Sigmoid colon (tissue), 6 donors: ENCODE measurements at regions not wholly inside any gene's neighbourhood (a gene's known extent, or its start where the extent isn't known, plus 50 kb on each side); places are given as distances from the start of the nearest gene placed in this dataset.

Experiments used
- DNase-seq: peaks from one replicate; pipeline ENCODE4 v3.0.0-alpha.2; 2019
- H3K27ac ChIP-seq, 4 donors: fragments of 200-600 bp; sonication (generic); one replicate each; pipeline ENCODE4 v1.5.1; 2016 to 2019; ENCODE audit warnings: mild to moderate bottlenecking in 1 of 4
- H3K27me3 ChIP-seq, 3 donors: fragments of 200-600 bp; sonication (generic); one replicate each; pipeline ENCODE4 v1.5.1; 2019; ENCODE audit warnings: mild to moderate bottlenecking in 1 of 3
- H3K36me3 ChIP-seq, 4 donors: fragments of 200-600 bp; sonication (generic); one replicate each; pipeline ENCODE4 v1.5.1; 2016 to 2019
- H3K4me1 ChIP-seq, 4 donors: fragments of 200-600 bp; sonication (generic); one replicate each; pipeline ENCODE4 v1.5.1; 2017 to 2019
- H3K4me3 ChIP-seq, 4 donors: fragments of 200-600 bp; sonication (generic); one replicate each; pipeline ENCODE4 v1.5.1; 2017 to 2019; ENCODE audit warnings: mild to moderate bottlenecking in 2 of 4, moderate library complexity in 1 of 4
- H3K9me3 ChIP-seq, 4 donors: fragments of 200-600 bp in 3 of 4; sonication (generic) in 3 of 4; one replicate each; pipeline versions ENCODE4 v1.5.1 to v1.6.1; 2013 to 2019
- EP300 ChIP-seq, 4 donors: sonication (generic); formaldehyde crosslinking; IDR thresholded peaks; one replicate each; pipeline ENCODE4 v1.6.1; 2017; ENCODE audit warnings: antibody characterized with exemption in 4 of 4
- POLR2A ChIP-seq, 2 donors: fragments of 450-650 bp; IDR thresholded peaks; one replicate each; pipeline ENCODE4 v1.6.1; 2016; ENCODE audit warnings: antibody characterized with exemption in 2 of 2, mild to moderate bottlenecking in 2 of 2, moderate library complexity in 2 of 2
- POLR2AphosphoS5 ChIP-seq, 4 donors: sonication (generic); formaldehyde crosslinking; IDR thresholded peaks; one replicate each; pipeline ENCODE4 v1.6.1; 2017; ENCODE audit warnings: antibody characterized with exemption in 4 of 4
- WGBS, 2 donors: extraction: QIAGEN DNeasy Blood & Tissue Kit; methylation state at CpG; one replicate each; pipeline ENCODE4 v1.1.7; 2013; 5-methylcytosine and 5-hydroxymethylcytosine counted together
- intact Hi-C: fragments of 100-400 bp; cut with DNase I; formaldehyde crosslinking; loops from one replicate; pipeline ENCODE4 v1.15.1; 2023
- TF ChIP-seq, protein P1 (sequence below), 4 experiments: fragments of 450-650 bp in 3 of 4; fragments of 200-600 bp in 1 of 4; IDR thresholded peaks; one replicate each; pipeline ENCODE4 v1.5.1; 2016 to 2019; ENCODE audit warnings: antibody characterized with exemption in 4 of 4, mild to moderate bottlenecking in 3 of 4, moderate library complexity in 2 of 4
- donor health status: healthy with polysubstance abuse.
- donor health status: healthy.

DNA sequence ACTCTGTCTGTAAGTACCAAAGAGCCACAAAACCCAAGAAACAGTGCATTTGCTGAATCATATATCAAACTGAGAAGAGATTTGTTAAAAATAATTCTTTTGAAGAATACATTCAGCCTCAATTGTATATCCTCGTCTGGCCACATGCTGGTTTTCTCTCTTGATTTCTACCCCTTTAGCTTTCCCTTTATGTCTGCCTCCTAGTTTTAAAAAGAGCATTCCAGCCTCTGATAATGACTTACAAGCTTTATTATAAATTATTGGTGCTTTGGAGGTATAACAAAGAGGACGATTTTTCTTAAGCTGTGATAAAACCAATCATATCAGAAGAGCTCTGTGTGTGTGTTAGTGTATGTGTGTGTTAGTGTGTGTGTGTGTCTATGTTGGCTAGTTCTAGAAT is 70.4 kb upstream of the ROBO2 start:
- Histone ChIP-seq H3K9me3 (no peaks in the 10 kb centered on the region), H3K36me3 (no peaks in the 10 kb centered on the region), H3K4me3 (no peak overlapping the region), H3K27ac (no peak overlapping the region), H3K27me3 (no peaks in the 10 kb centered on the region), H3K4me1 (no peaks in the 10 kb centered on the region)
- WGBS, 2 donors = 79 to 86% methylated on average over 2 of the region's 2 CpGs
- TF ChIP-seq EP300 (IDR thresholded peaks at IDR 0.05) (no peak), POLR2AphosphoS5 (IDR thresholded peaks at IDR 0.05) (no peak)
- TF ChIP-seq, protein P1, sequence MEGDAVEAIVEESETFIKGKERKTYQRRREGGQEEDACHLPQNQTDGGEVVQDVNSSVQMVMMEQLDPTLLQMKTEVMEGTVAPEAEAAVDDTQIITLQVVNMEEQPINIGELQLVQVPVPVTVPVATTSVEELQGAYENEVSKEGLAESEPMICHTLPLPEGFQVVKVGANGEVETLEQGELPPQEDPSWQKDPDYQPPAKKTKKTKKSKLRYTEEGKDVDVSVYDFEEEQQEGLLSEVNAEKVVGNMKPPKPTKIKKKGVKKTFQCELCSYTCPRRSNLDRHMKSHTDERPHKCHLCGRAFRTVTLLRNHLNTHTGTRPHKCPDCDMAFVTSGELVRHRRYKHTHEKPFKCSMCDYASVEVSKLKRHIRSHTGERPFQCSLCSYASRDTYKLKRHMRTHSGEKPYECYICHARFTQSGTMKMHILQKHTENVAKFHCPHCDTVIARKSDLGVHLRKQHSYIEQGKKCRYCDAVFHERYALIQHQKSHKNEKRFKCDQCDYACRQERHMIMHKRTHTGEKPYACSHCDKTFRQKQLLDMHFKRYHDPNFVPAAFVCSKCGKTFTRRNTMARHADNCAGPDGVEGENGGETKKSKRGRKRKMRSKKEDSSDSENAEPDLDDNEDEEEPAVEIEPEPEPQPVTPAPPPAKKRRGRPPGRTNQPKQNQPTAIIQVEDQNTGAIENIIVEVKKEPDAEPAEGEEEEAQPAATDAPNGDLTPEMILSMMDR (IDR thresholded peaks at IDR 0.05) = no peak
- no peak for DNase-seq
- intact Hi-C loops = no loop called here

DNA sequence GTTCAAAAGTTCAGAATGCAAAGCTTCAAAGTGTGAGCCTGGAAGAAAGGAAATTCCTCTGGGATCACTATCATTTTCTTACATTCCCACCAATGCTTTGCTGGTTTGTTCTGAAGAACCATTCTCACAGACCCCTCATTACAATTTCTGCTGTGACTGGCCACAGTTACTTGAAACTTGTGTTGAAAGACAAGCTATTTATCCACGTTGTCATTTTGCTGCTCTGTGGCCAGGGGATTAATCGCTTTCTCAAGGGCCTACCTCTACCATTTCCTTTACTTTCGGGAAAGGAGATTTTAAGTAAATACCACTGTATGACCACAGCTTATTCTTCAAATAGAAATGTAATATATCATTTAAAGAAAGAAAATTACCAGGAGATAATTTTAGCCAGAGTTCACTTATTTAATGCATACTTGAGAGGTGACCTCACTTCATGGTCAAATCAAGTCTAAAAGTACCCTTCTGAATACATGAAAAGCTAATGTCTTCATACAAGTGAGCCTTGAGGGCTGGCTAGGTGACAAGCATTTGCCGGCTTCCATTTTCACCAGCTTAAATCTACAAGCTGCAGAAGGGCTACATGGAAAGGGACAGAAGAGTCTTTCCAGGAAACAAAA is 69.8 kb upstream of the ROBO2 start:
- H3K27me3 ChIP-seq = no peaks in the 10 kb centered on the region
- H3K36me3 ChIP-seq = no peaks in the 10 kb centered on the region
- H3K4me3 ChIP-seq = no peak overlapping the region
- intact Hi-C loops = no loop called here
- 77 to 87% methylated on average over 4 of the region's 4 CpGs for whole genome bisulfite sequencing, 2 donors
- no peak overlapping the region for H3K27ac ChIP-seq
- H3K9me3 ChIP-seq = no peaks in the 10 kb centered on the region
- DNase-seq = no peak
- no peaks in the 10 kb centered on the region for H3K4me1 ChIP-seq
- TF ChIP-seq, protein P1 (IDR thresholded peaks at IDR 0.05) = no peak
- no peak for TF ChIP-seq POLR2AphosphoS5 (IDR thresholded peaks at IDR 0.05)

DNA sequence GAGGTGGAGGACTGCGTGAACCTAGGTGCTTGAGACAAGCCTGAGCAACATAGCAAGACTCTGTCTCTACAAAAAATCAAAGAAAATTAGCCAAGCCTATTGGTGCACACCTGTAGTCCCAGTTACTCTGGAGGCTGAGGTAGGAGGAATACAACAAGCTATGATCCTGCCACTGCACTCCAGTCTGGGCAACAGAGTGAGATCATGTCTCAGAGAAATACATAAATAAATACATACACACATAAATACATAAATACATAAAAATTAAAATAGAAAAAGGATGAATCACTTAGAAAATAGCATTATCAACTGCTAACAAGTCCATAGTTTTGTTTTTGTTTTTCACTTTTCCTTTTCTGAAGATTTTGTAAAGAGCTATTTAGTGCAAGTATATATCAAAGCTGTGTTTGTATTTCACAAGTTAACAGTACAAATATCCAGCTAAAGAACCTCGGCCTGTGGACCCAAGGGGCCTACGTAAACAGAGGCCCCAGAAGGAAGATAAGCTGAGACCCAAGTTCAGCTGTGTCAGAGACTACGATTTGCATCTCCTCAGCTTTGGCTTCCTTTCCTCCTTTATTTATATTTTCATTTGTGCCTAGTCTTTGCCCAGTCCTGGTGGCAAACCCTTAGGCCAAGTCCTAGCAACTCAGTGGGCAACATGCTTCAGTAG is 67.1 kb upstream of the ROBO2 start:
- WGBS, 2 donors = 62 to 71% methylated on average over 4 of the region's 4 CpGs
- TF ChIP-seq, protein P1 (IDR thresholded peaks at IDR 0.05) = no peak
- TF ChIP-seq EP300 (IDR thresholded peaks at IDR 0.05) (no peak), POLR2A (IDR thresholded peaks at IDR 0.05) (no peak), POLR2AphosphoS5 (IDR thresholded peaks at IDR 0.05) (no peak)
- intact Hi-C loops = no loop called here
- Histone ChIP-seq H3K4me3 (no peak overlapping the region), H3K27ac (no peak overlapping the region), H3K27me3 (no peaks in the 10 kb centered on the region), H3K36me3 (no peaks in the 10 kb centered on the region), H3K4me1 (no peaks in the 10 kb centered on the region), H3K9me3 (no peaks in the 10 kb centered on the region)
- DNase-seq = no peak

DNA sequence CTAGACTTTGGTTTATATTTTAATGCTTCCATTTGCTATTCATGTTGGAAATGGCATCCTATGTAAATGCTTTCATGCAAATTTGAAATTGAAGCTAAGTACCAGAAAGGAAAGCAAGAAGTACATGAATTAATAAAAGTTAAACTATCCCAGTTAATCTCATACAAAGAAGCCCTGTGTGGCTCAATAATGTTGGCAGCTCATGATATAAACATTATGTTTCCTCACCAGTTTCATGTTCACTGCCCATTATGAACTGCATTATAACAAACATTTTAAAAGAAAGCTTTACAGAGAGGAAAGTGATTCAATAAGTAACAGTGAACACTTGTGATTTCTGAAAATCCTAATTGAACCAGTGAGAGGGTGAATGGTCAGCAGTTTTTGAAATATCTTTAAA is 62.9 kb upstream of the ROBO2 start:
- Histone ChIP-seq H3K4me3 (no peak overlapping the region), H3K27me3 (no peaks in the 10 kb centered on the region), H3K27ac (no peak overlapping the region), H3K4me1 (no peaks in the 10 kb centered on the region), H3K9me3 (no peaks in the 10 kb centered on the region), H3K36me3 (no peaks in the 10 kb centered on the region)
- TF ChIP-seq POLR2AphosphoS5 (IDR thresholded peaks at IDR 0.05) = no peak
- TF ChIP-seq POLR2A (IDR thresholded peaks at IDR 0.05) = no peak
- TF ChIP-seq EP300 (IDR thresholded peaks at IDR 0.05) = no peak
- no peak for DNase-seq
- intact Hi-C loops = no loop called here

DNA sequence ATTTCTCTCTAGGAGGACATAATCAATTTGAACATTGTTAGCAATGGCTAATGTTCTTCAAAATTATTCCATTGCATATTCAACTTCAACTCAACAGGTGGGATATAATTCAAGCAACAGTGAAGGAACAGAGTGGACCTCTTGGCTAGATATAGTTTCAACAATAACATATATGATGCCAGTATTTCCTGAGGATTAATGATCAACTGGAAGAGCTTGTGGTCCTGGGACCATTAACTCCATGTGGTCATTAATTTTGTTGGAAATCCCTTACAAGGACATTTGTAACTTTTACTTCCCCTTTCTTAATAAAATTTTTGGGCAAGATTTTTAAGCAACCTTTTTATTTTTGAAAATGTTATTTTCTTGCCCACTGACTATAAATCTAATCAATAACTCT is 54.3 kb upstream of the ROBO2 start:
- Histone ChIP-seq H3K9me3 (no peaks in the 10 kb centered on the region), H3K36me3 (no peaks in the 10 kb centered on the region), H3K27ac (no peak overlapping the region), H3K27me3 (no peaks in the 10 kb centered on the region), H3K4me3 (no peak overlapping the region), H3K4me1 (no peaks in the 10 kb centered on the region)
- intact Hi-C loops = no loop called here
- DNase-seq = no peak
- TF ChIP-seq POLR2A (IDR thresholded peaks at IDR 0.05) (no peak), EP300 (IDR thresholded peaks at IDR 0.05) (no peak), POLR2AphosphoS5 (IDR thresholded peaks at IDR 0.05) (no peak)
- TF ChIP-seq, protein P1 (IDR thresholded peaks at IDR 0.05) = no peak
